ENCODE measurements at regions not wholly inside any gene's neighbourhood (a gene's known extent, or its start where the extent isn't known, plus 50 kb on each side); places are given as distances from the start of the nearest gene placed in this dataset.

GRCh38 chr2:217066510-217067270 lies 206.8 kb upstream of the TNP1 start:
- WGBS, 2 donors (ENCODE audit: extremely low coverage in 2 of 2, insufficient read length in 2 of 2, insufficient replicate concordance in 1 of 2): no CpG with 5 or more reads among the region's 21 CpGs
- no peak overlapping the region for H2AFZ ChIP-seq (ENCODE audit: low read length)
- H3K9ac ChIP-seq (ENCODE audit: low read depth, low read length, poor library complexity): no peak overlapping the region
- H3K4me3 ChIP-seq (ENCODE audit: low read length in 2 of 2): no peak overlapping the region
- H3K36me3 ChIP-seq (replicated peaks in 1 of 2; ENCODE audit: control insufficient read depth in 2 of 2, insufficient read depth in 2 of 2, low read length in 2 of 2): peaks cover 0 to 3% of the 10 kb centered on the region in 2 donors
- peaks cover 12% of the 10 kb centered on the region in 2 donors for H3K9me3 ChIP-seq (replicated peaks in 1 of 2; ENCODE audit: control insufficient read depth in 2 of 2, insufficient read depth in 1 of 2, low read depth in 1 of 2, low read length in 2 of 2)
- H2BK15ac ChIP-seq (ENCODE audit: low read length): peak overlapping the region; percentile 22
- H4K91ac ChIP-seq (ENCODE audit: low read depth, low read length, poor library complexity): no peak overlapping the region
- no peak for DNase-seq (ENCODE audit: low spot score)
- H3K27ac ChIP-seq (replicated peaks; ENCODE audit: low read length): no peak overlapping the region
- no peaks in the 10 kb centered on the region for H3K27me3 ChIP-seq (ENCODE audit: control insufficient read depth in 3 of 3, insufficient read depth in 3 of 3, low read depth in 1 of 3, low read length in 3 of 3)
- peak overlapping the region; percentile 5 for H3K18ac ChIP-seq (ENCODE audit: low read length)
- H4K8ac ChIP-seq (ENCODE audit: low read depth, low read length): no peak overlapping the region
- H2BK12ac ChIP-seq (ENCODE audit: low read length): peak overlapping the region; percentile 3
- H3K79me1 ChIP-seq (ENCODE audit: low read depth, low read length): no peaks in the 10 kb centered on the region
- H3K14ac ChIP-seq (ENCODE audit: low read length): no peak overlapping the region
- H3K4me2 ChIP-seq (ENCODE audit: insufficient read depth, low read length, poor library complexity, severe bottlenecking): no peak overlapping the region
- H2AK5ac ChIP-seq (ENCODE audit: low read depth, low read length): peak overlapping the region; percentile 5
- H3K23ac ChIP-seq (ENCODE audit: low read depth, low read length, poor library complexity): no peak overlapping the region
- H3K4me1 ChIP-seq (ENCODE audit: control insufficient read depth in 2 of 2, insufficient read depth in 1 of 2, low read depth in 1 of 2, low read length in 2 of 2): peaks cover 19 to 23% of the 10 kb centered on the region in 2 donors
- H2BK5ac ChIP-seq (ENCODE audit: low read length): no peak overlapping the region
- no peak overlapping the region for H2BK120ac ChIP-seq (ENCODE audit: low read depth, low read length)
- no peak overlapping the region for H3K4ac ChIP-seq (ENCODE audit: low read length)

GRCh38 chr2:217065695-217066405 lies 206.0 kb upstream of the TNP1 start:
- peaks cover 19 to 23% of the 10 kb centered on the region in 2 donors for H3K4me1 ChIP-seq (ENCODE audit: control insufficient read depth in 2 of 2, insufficient read depth in 1 of 2, low read depth in 1 of 2, low read length in 2 of 2)
- H3K36me3 ChIP-seq (replicated peaks in 1 of 2; ENCODE audit: control insufficient read depth in 2 of 2, insufficient read depth in 2 of 2, low read length in 2 of 2): peaks cover 0 to 3% of the 10 kb centered on the region in 2 donors
- no peak overlapping the region for H3K4ac ChIP-seq (ENCODE audit: low read length)
- no peaks in the 10 kb centered on the region for H3K27me3 ChIP-seq (ENCODE audit: control insufficient read depth in 3 of 3, insufficient read depth in 3 of 3, low read depth in 1 of 3, low read length in 3 of 3)
- H2BK5ac ChIP-seq (ENCODE audit: low read length): no peak overlapping the region
- H3K9ac ChIP-seq (ENCODE audit: low read depth, low read length, poor library complexity): no peak overlapping the region
- H4K91ac ChIP-seq (ENCODE audit: low read depth, low read length, poor library complexity): no peak overlapping the region
- no peak overlapping the region for H2BK120ac ChIP-seq (ENCODE audit: low read depth, low read length)
- no peak overlapping the region for H3K14ac ChIP-seq (ENCODE audit: low read length)
- H3K4me2 ChIP-seq (ENCODE audit: insufficient read depth, low read length, poor library complexity, severe bottlenecking): no peak overlapping the region
- no peak overlapping the region for H2BK12ac ChIP-seq (ENCODE audit: low read length)
- DNase-seq (ENCODE audit: low spot score): no peak
- no peaks in the 10 kb centered on the region for H3K79me1 ChIP-seq (ENCODE audit: low read depth, low read length)
- H2AFZ ChIP-seq (ENCODE audit: low read length): no peak overlapping the region
- no CpG with 5 or more reads among the region's 7 CpGs for WGBS, 2 donors (ENCODE audit: extremely low coverage in 2 of 2, insufficient read length in 2 of 2, insufficient replicate concordance in 1 of 2)
- no peak overlapping the region for H2AK5ac ChIP-seq (ENCODE audit: low read depth, low read length)
- no peak overlapping the region for H3K18ac ChIP-seq (ENCODE audit: low read length)
- H3K23ac ChIP-seq (ENCODE audit: low read depth, low read length, poor library complexity): no peak overlapping the region
- H4K8ac ChIP-seq (ENCODE audit: low read depth, low read length): no peak overlapping the region
- H3K27ac ChIP-seq (replicated peaks; ENCODE audit: low read length): no peak overlapping the region
- no peak overlapping the region for H2BK15ac ChIP-seq (ENCODE audit: low read length)
- H3K4me3 ChIP-seq (ENCODE audit: low read length in 2 of 2): no peak overlapping the region
- peaks cover 12% of the 10 kb centered on the region in 2 donors for H3K9me3 ChIP-seq (replicated peaks in 1 of 2; ENCODE audit: control insufficient read depth in 2 of 2, insufficient read depth in 1 of 2, low read depth in 1 of 2, low read length in 2 of 2)

GRCh38 chr2:217065012-217065290 lies 205.1 kb upstream of the TNP1 start:
- Histone ChIP-seq H2AK5ac (ENCODE audit: low read depth, low read length) (no peak overlapping the region), H2AFZ (ENCODE audit: low read length) (peak overlapping the region; percentile 80), H3K9ac (ENCODE audit: low read depth, low read length, poor library complexity) (no peak overlapping the region), H3K4me1 (ENCODE audit: control insufficient read depth in 2 of 2, insufficient read depth in 1 of 2, low read depth in 1 of 2, low read length in 2 of 2) (peaks cover 19 to 23% of the 10 kb centered on the region in 2 donors), H3K4ac (ENCODE audit: low read length) (no peak overlapping the region), H4K8ac (ENCODE audit: low read depth, low read length) (no peak overlapping the region), H2BK5ac (ENCODE audit: low read length) (no peak overlapping the region), H3K27me3 (ENCODE audit: control insufficient read depth in 3 of 3, insufficient read depth in 3 of 3, low read depth in 1 of 3, low read length in 3 of 3) (no peaks in the 10 kb centered on the region), H3K79me1 (ENCODE audit: low read depth, low read length) (no peaks in the 10 kb centered on the region), H3K36me3 (replicated peaks in 1 of 2; ENCODE audit: control insufficient read depth in 2 of 2, insufficient read depth in 2 of 2, low read length in 2 of 2) (peaks cover 0 to 3% of the 10 kb centered on the region in 2 donors), H2BK15ac (ENCODE audit: low read length) (no peak overlapping the region), H3K4me2 (ENCODE audit: insufficient read depth, low read length, poor library complexity, severe bottlenecking) (no peak overlapping the region), H3K4me3 (ENCODE audit: low read length in 2 of 2) (no peak overlapping the region), H3K9me3 (replicated peaks in 1 of 2; ENCODE audit: control insufficient read depth in 2 of 2, insufficient read depth in 1 of 2, low read depth in 1 of 2, low read length in 2 of 2) (peaks cover 12% of the 10 kb centered on the region in 2 donors), H3K18ac (ENCODE audit: low read length) (no peak overlapping the region), H4K91ac (ENCODE audit: low read depth, low read length, poor library complexity) (no peak overlapping the region), H3K27ac (replicated peaks; ENCODE audit: low read length) (peak overlapping the region; percentile 54), H3K14ac (ENCODE audit: low read length) (no peak overlapping the region), H2BK120ac (ENCODE audit: low read depth, low read length) (no peak overlapping the region), H2BK12ac (ENCODE audit: low read length) (no peak overlapping the region), H3K23ac (ENCODE audit: low read depth, low read length, poor library complexity) (no peak overlapping the region)
- WGBS, 2 donors (ENCODE audit: extremely low coverage in 2 of 2, insufficient read length in 2 of 2, insufficient replicate concordance in 1 of 2): no CpG with 5 or more reads among the region's 4 CpGs
- no peak for DNase-seq (ENCODE audit: low spot score)

GRCh38 chr2:217064234-217065011 lies 204.6 kb upstream of the TNP1 start:
- H3K27ac ChIP-seq (replicated peaks; ENCODE audit: low read length): peak overlapping the region; percentile 54

More at GRCh38 chr2:217064234-217065011, 204.6 kb upstream of the TNP1 start:
- H2BK12ac ChIP-seq (ENCODE audit: low read length): no peak overlapping the region
- no peak overlapping the region for H3K14ac ChIP-seq (ENCODE audit: low read length)
- no peak overlapping the region for H4K8ac ChIP-seq (ENCODE audit: low read depth, low read length)
- H2BK15ac ChIP-seq (ENCODE audit: low read length): no peak overlapping the region
- H3K79me1 ChIP-seq (ENCODE audit: low read depth, low read length): no peaks in the 10 kb centered on the region
- DNase-seq (ENCODE audit: low spot score): peak; percentile 69
- peaks cover 0 to 3% of the 10 kb centered on the region in 2 donors for H3K36me3 ChIP-seq (replicated peaks in 1 of 2; ENCODE audit: control insufficient read depth in 2 of 2, insufficient read depth in 2 of 2, low read length in 2 of 2)
- H2AK5ac ChIP-seq (ENCODE audit: low read depth, low read length): no peak overlapping the region
- no peak overlapping the region for H3K18ac ChIP-seq (ENCODE audit: low read length)
- H2AFZ ChIP-seq (ENCODE audit: low read length): peak overlapping the region; percentile 80
- H3K4me2 ChIP-seq (ENCODE audit: insufficient read depth, low read length, poor library complexity, severe bottlenecking): peak overlapping the region; percentile 43
- no peak overlapping the region for H3K23ac ChIP-seq (ENCODE audit: low read depth, low read length, poor library complexity)
- no CpG with 5 or more reads among the region's 16 CpGs for WGBS, 2 donors (ENCODE audit: extremely low coverage in 2 of 2, insufficient read length in 2 of 2, insufficient replicate concordance in 1 of 2)
- no peak overlapping the region for H3K9ac ChIP-seq (ENCODE audit: low read depth, low read length, poor library complexity)
- H2BK120ac ChIP-seq (ENCODE audit: low read depth, low read length): no peak overlapping the region
- no peak overlapping the region for H3K4ac ChIP-seq (ENCODE audit: low read length)
- H2BK5ac ChIP-seq (ENCODE audit: low read length): no peak overlapping the region
- peaks cover 10 to 12% of the 10 kb centered on the region in 2 donors for H3K9me3 ChIP-seq (replicated peaks in 1 of 2; ENCODE audit: control insufficient read depth in 2 of 2, insufficient read depth in 1 of 2, low read depth in 1 of 2, low read length in 2 of 2)
- H4K91ac ChIP-seq (ENCODE audit: low read depth, low read length, poor library complexity): no peak overlapping the region
- H3K4me3 ChIP-seq (ENCODE audit: low read length in 2 of 2): no peak overlapping the region
- H3K4me1 ChIP-seq (ENCODE audit: control insufficient read depth in 2 of 2, insufficient read depth in 1 of 2, low read depth in 1 of 2, low read length in 2 of 2): peaks cover 17 to 23% of the 10 kb centered on the region in 2 donors
- no peaks in the 10 kb centered on the region for H3K27me3 ChIP-seq (ENCODE audit: control insufficient read depth in 3 of 3, insufficient read depth in 3 of 3, low read depth in 1 of 3, low read length in 3 of 3)

Measured in neuronal stem cell (in vitro differentiated cells).